ENCODE measurements at regions not wholly inside any gene's neighbourhood (a gene's known extent, or its start where the extent isn't known, plus 50 kb on each side); places are given as distances from the start of the nearest gene placed in this dataset.

DNA sequence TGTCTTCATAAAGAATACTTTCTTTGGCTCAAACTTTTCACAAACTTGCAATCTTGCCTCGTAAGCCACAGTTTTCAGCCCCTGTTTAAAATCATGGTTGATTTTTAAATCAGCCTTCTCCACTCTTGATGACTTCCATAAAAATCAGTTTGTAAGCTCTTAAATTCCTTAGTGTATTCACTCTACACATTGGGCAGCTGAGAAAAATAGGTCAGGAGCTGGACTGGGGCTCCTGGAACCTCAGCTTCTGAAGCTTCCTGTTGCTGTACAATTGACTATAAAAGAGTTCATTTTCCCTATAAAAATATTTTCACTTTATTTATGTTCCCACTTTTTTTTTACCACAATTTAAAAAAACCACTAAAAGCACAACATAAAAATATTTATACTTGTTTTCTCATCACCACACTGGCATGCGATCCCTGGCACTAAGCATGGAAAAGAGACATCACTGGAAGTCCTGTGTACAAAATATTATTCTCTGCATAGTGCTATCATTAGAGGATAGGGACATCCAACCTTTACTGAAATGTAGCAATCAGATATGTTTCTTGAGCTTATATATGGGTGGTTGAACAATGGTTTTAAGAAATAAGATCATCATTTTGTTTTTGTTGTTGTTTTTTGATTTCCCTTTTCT is 345.7 kb downstream of the FBXO8 start:
- TF ChIP-seq, protein P1, sequence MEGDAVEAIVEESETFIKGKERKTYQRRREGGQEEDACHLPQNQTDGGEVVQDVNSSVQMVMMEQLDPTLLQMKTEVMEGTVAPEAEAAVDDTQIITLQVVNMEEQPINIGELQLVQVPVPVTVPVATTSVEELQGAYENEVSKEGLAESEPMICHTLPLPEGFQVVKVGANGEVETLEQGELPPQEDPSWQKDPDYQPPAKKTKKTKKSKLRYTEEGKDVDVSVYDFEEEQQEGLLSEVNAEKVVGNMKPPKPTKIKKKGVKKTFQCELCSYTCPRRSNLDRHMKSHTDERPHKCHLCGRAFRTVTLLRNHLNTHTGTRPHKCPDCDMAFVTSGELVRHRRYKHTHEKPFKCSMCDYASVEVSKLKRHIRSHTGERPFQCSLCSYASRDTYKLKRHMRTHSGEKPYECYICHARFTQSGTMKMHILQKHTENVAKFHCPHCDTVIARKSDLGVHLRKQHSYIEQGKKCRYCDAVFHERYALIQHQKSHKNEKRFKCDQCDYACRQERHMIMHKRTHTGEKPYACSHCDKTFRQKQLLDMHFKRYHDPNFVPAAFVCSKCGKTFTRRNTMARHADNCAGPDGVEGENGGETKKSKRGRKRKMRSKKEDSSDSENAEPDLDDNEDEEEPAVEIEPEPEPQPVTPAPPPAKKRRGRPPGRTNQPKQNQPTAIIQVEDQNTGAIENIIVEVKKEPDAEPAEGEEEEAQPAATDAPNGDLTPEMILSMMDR (IDR thresholded peaks at IDR 0.05), result no peak
- Histone ChIP-seq H3K4me3 (no peak overlapping the region), H3K27ac (no peak overlapping the region), H3K36me3 (no peaks in the 10 kb centered on the region), H3K4me1 (no peaks in the 10 kb centered on the region), H3K9me3 (no peaks in the 10 kb centered on the region), H3K27me3 (peaks cover 0 to 6% of the 10 kb centered on the region in 2 donors)
- ATAC-seq (no peak), DNase-seq (no peak)
- intact Hi-C loops (cut with DNase I), result no loop called here

DNA sequence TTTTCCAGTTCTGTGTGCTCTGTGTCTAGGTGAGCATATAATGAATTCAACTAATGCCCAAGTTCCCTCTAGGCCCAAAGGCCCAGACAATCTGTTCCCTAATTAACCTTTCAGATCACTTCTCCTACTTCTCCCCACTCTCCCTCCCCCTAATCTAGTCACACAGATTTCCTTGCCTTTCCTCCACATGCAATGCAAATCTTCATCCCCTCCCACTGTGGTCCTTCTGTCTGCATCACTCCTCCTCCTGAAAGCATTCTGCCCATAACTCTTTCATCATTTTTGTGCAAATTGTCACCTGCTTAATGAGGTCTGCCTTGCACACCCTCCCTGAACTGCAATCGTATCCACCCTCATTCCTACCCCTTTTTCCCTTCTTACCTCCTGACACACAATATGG is 346.6 kb downstream of the FBXO8 start:
- Histone ChIP-seq H3K4me3 (no peak overlapping the region), H3K9me3 (no peaks in the 10 kb centered on the region), H3K27me3 (peaks cover 0 to 6% of the 10 kb centered on the region in 2 donors), H3K36me3 (no peaks in the 10 kb centered on the region), H3K27ac (no peak overlapping the region), H3K4me1 (no peaks in the 10 kb centered on the region)
- TF ChIP-seq, protein P1 (IDR thresholded peaks at IDR 0.05), result no peak
- DNase-seq (no peak), ATAC-seq (no peak)
- intact Hi-C loops (cut with DNase I), result no loop called here

DNA sequence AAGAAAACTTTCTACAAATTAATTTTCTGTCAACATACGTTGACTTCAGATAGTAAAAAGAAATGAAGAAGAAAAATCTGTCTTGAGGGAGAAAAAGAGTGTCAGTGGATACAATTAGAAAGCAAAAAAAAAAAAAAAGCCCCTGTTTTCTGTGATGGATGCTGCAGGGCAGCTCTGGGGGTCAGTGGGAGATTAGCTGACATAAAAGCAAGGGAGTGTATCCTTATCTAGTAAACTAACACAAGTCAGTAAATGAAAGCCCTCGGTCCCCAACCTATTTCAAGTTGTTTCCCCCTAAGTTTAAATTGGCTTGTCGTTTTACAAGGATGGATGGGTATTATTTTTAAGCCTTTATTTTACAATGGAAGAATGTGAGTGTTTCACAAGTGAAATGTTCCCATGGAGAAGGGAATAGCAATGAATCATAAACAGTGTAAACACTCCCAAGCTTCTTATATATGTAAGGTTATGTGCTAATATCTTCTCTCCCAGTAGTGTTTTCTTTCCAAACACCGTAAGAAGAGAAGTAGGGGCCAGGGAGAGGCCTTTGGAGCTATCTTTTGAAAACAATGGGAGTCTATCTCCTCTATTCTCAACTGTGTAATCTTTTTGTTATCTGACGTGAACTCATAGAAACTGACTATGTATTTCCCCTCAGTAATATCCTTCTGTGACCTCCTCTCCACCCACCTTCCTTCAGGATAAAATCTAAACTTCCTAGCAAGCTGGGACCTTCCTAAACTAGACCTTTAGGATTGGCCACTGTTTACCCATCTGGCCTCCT is 347.7 kb downstream of the FBXO8 start:
- intact Hi-C loops (cut with DNase I), result no loop called here
- DNase-seq, result no peak
- TF ChIP-seq, protein P1 (IDR thresholded peaks at IDR 0.05), result no peak
- H3K36me3 ChIP-seq, result no peaks in the 10 kb centered on the region
- no peak for ATAC-seq
- no peaks in the 10 kb centered on the region for H3K9me3 ChIP-seq
- H3K4me1 ChIP-seq, result no peaks in the 10 kb centered on the region
- H3K27me3 ChIP-seq, result peaks cover 0 to 6% of the 10 kb centered on the region in 2 donors
- no peak overlapping the region for H3K4me3 ChIP-seq
- H3K27ac ChIP-seq, result no peak overlapping the region

DNA sequence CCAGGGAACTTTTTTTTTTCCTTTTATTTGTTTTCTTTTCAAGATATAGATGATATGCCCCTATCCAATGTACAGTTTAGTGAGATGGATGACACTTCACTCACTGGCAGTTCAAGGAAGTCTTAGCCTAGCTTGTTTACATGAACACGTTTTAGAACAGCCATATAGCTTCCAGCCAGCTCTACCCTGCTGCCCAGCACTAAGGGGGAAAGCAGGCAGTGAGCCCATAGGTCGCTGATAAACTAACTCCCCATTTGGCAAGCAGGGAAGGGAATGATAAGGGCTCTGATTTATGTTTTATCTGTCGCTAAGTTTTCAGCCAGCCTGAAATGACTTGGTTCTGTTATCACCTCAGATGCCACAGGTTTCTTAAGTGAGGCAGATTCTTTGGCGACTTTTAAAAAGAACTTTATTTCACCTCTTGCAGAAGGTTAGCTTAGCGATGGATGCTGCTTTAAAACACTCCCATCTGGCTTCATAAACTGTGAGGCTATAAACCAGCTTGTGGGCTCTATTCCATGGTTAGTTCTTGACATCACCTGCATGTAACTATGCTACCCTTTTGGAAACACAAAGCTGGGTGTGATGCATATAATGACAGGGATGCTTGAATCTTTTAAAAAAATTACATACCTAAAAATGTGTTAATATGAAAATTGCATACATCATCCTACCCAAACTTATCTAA is 348.4 kb downstream of the FBXO8 start:
- H3K4me1 ChIP-seq, result no peaks in the 10 kb centered on the region
- H3K27me3 ChIP-seq, result peaks cover 0 to 6% of the 10 kb centered on the region in 2 donors
- no peaks in the 10 kb centered on the region for H3K9me3 ChIP-seq
- DNase-seq (no peak), ATAC-seq (no peak)
- H3K36me3 ChIP-seq, result no peaks in the 10 kb centered on the region
- TF ChIP-seq, protein P1 (IDR thresholded peaks at IDR 0.05), result no peak
- no peak overlapping the region for H3K27ac ChIP-seq
- no peak overlapping the region for H3K4me3 ChIP-seq
- intact Hi-C loops (cut with DNase I), result no loop called here

DNA sequence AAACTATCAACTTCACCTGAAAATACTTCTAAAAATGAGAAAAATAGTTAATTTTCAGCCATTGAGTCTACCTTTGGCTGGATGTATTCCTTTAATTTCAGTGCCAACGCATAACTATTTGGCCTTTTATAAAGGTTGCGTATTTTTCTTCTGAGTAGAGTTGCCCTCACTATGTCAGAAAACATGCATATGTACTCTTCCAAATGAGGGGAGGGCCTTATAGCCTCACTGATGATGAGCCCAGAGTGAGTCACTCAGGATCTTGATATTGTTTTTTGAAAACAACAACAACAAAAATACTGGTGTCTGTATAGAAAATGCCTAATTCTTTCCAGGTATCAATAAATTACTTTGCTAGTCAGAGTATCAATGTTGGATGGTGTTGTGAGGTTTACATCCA is 349.3 kb downstream of the FBXO8 start:
- DNase-seq, result no peak
- no peaks in the 10 kb centered on the region for H3K9me3 ChIP-seq
- ATAC-seq, result no peak
- intact Hi-C loops (cut with DNase I), result no loop called here
- H3K4me3 ChIP-seq, result no peak overlapping the region
- peaks cover 0 to 6% of the 10 kb centered on the region in 2 donors for H3K27me3 ChIP-seq
- no peak overlapping the region for H3K27ac ChIP-seq
- no peaks in the 10 kb centered on the region for H3K4me1 ChIP-seq
- no peaks in the 10 kb centered on the region for H3K36me3 ChIP-seq
- TF ChIP-seq, protein P1 (IDR thresholded peaks at IDR 0.05), result no peak
